Middle frontal gyrus (tissue), 1 donor: ENCODE measurements at regions not wholly inside any gene's neighbourhood (a gene's known extent, or its start where the extent isn't known, plus 50 kb on each side); places are given as distances from the start of the nearest gene placed in this dataset.

Source experiments
- DNase-seq: peaks from one replicate; pipeline ENCODE4 v3.0.0-alpha.2; 2015; ENCODE audit warnings: low spot score; ENCODE audit errors: extremely low spot score

GRCh38 chr20:57880571-57880892 is 170.7 kb upstream of the PMEPA1 start:
- DNase-seq: no peak

- no peak for DNase-seq
These were observed 170.2 kb upstream of the PMEPA1 start for GRCh38 chr20:57879779-57880570.

GRCh38 chr20:57879437-57879778 is 169.6 kb upstream of the PMEPA1 start:
- DNase-seq: no peak

- no peak for DNase-seq
These were observed 169.1 kb upstream of the PMEPA1 start for GRCh38 chr20:57878786-57879424.

GRCh38 chr20:57877995-57878394 is 168.2 kb upstream of the PMEPA1 start:
- DNase-seq: no peak

GRCh38 chr20:57877131-57877824 is 167.5 kb upstream of the PMEPA1 start:
- no peak for DNase-seq

GRCh38 chr20:57876163-57876562 is 166.3 kb upstream of the PMEPA1 start:
- DNase-seq: no peak

GRCh38 chr20:57874141-57874540 is 164.3 kb upstream of the PMEPA1 start:
- no peak for DNase-seq

- no peak for DNase-seq
These were observed 163.1 kb upstream of the PMEPA1 start for GRCh38 chr20:57872816-57873409.

- no peak for DNase-seq
These were observed 161.4 kb upstream of the PMEPA1 start for GRCh38 chr20:57871237-57871632.

GRCh38 chr20:57870597-57871236 is 160.9 kb upstream of the PMEPA1 start:
- DNase-seq: no peak

- no peak for DNase-seq
These were observed 160.1 kb upstream of the PMEPA1 start for GRCh38 chr20:57869951-57870315.

- DNase-seq: no peak
These were observed 159.6 kb upstream of the PMEPA1 start for GRCh38 chr20:57869291-57869950.

GRCh38 chr20:57868310-57868709 is 158.5 kb upstream of the PMEPA1 start:
- DNase-seq: no peak

GRCh38 chr20:57867807-57868206 is 158.0 kb upstream of the PMEPA1 start:
- DNase-seq: no peak

GRCh38 chr20:57867181-57867803 is 157.5 kb upstream of the PMEPA1 start:
- DNase-seq: no peak

- no peak for DNase-seq
These were observed 156.7 kb upstream of the PMEPA1 start for GRCh38 chr20:57866250-57867106.

GRCh38 chr20:57865266-57865665 is 155.5 kb upstream of the PMEPA1 start:
- no peak for DNase-seq

GRCh38 chr20:57860576-57860975 is 150.8 kb upstream of the PMEPA1 start:
- DNase-seq: no peak

GRCh38 chr20:57857969-57858368 is 148.2 kb upstream of the PMEPA1 start:
- DNase-seq: no peak
